IgD-negative memory B cell (primary cell): ENCODE measurements at regions not wholly inside any gene's neighbourhood (a gene's known extent, or its start where the extent isn't known, plus 50 kb on each side); places are given as distances from the start of the nearest gene placed in this dataset.
"Not testable (repeated sequence)": the region's sequence is repeated elsewhere in the genome, so short reads cannot be mapped to it uniquely, and the experiment has no call there.

ENCODE experiments used
- H3K27ac Mint-ChIP-seq, 3 donors: one replicate each; pipeline ENCODE4 v1.8.0; 2020 to 2022; ENCODE audit warnings: mild to moderate bottlenecking in 3 of 3, mixed read lengths in 3 of 3, moderate library complexity in 1 of 3
- H3K27me3 Mint-ChIP-seq: one replicate; pipeline ENCODE4 v1.8.0; 2021; ENCODE audit warnings: mixed read lengths
- H3K36me3 Mint-ChIP-seq: one replicate; pipeline ENCODE4 v1.8.0; 2020; ENCODE audit warnings: mild to moderate bottlenecking, mixed read lengths
- H3K4me1 Mint-ChIP-seq, 3 donors: one replicate each; pipeline ENCODE4 v1.8.0; 2020 to 2022; ENCODE audit warnings: mixed read lengths in 3 of 3, mild to moderate bottlenecking in 1 of 3
- H3K4me3 Mint-ChIP-seq, 4 donors: one replicate each; pipeline ENCODE4 v1.8.0; 2020 to 2022; ENCODE audit warnings: mild to moderate bottlenecking in 4 of 4, mixed read lengths in 4 of 4, moderate library complexity in 3 of 4
- H3K9me3 Mint-ChIP-seq, 3 donors: one replicate each; pipeline ENCODE4 v1.8.0; 2020 to 2021; ENCODE audit warnings: mixed read lengths in 3 of 3, mild to moderate bottlenecking in 1 of 3

- H3K27ac Mint-ChIP-seq, result no peak overlapping the region
- peaks cover 3% of the 10 kb centered on the region for H3K27me3 Mint-ChIP-seq
- no peaks in the 10 kb centered on the region for H3K36me3 Mint-ChIP-seq
- H3K9me3 Mint-ChIP-seq, result peaks cover 0 to 2% (median 0%) of the 10 kb centered on the region in 3 donors
- H3K4me3 Mint-ChIP-seq, result no peak overlapping the region
- H3K4me1 Mint-ChIP-seq, result no peaks in the 10 kb centered on the region
Observed at GRCh38 chr2:8600456-8600855, 81.4 kb upstream of the ID2 start.

GRCh38 chr2:8602809-8603208 lies 79.0 kb upstream of the ID2 start:
- no peak overlapping the region for H3K27ac Mint-ChIP-seq
- H3K36me3 Mint-ChIP-seq, result no peaks in the 10 kb centered on the region
- H3K4me1 Mint-ChIP-seq, result no peaks in the 10 kb centered on the region
- H3K4me3 Mint-ChIP-seq, result no peak overlapping the region
- H3K9me3 Mint-ChIP-seq, result no peaks in the 10 kb centered on the region
- peaks cover 2% of the 10 kb centered on the region for H3K27me3 Mint-ChIP-seq

GRCh38 chr2:8603356-8603755 lies 78.5 kb upstream of the ID2 start:
- H3K9me3 Mint-ChIP-seq, result not testable (repeated sequence)

GRCh38 chr2:8604262-8604661 lies 77.6 kb upstream of the ID2 start:
- H3K4me3 Mint-ChIP-seq, result no peak overlapping the region
- no peak overlapping the region for H3K27ac Mint-ChIP-seq
- no peaks in the 10 kb centered on the region for H3K9me3 Mint-ChIP-seq
- H3K36me3 Mint-ChIP-seq, result no peaks in the 10 kb centered on the region
- no peaks in the 10 kb centered on the region for H3K4me1 Mint-ChIP-seq
- peaks cover 4% of the 10 kb centered on the region for H3K27me3 Mint-ChIP-seq

More at GRCh38 chr2:8603356-8603755, 78.5 kb upstream of the ID2 start:
- not testable (repeated sequence) for H3K27me3 Mint-ChIP-seq, H3K4me1 Mint-ChIP-seq, H3K4me3 Mint-ChIP-seq, H3K27ac Mint-ChIP-seq, H3K36me3 Mint-ChIP-seq

- Mint-ChIP-seq H3K27ac (no peak overlapping the region), H3K27me3 (peaks cover 4% of the 10 kb centered on the region), H3K4me1 (no peaks in the 10 kb centered on the region)
Observed at GRCh38 chr2:8605351-8606065, 76.3 kb upstream of the ID2 start.

GRCh38 chr2:8606226-8606625 lies 75.6 kb upstream of the ID2 start:
- no peaks in the 10 kb centered on the region for H3K36me3 Mint-ChIP-seq
- H3K27me3 Mint-ChIP-seq, result peaks cover 4% of the 10 kb centered on the region
- peak overlapping the region in 1 of 4 donors; percentile 14 for H3K4me3 Mint-ChIP-seq
- H3K9me3 Mint-ChIP-seq, result peaks cover 2 to 13% (median 8%) of the 10 kb centered on the region in 3 donors
- H3K27ac Mint-ChIP-seq, result no peak overlapping the region
- H3K4me1 Mint-ChIP-seq, result no peaks in the 10 kb centered on the region

More at GRCh38 chr2:8605351-8606065, 76.3 kb upstream of the ID2 start:
- Mint-ChIP-seq H3K4me3 (no peak overlapping the region), H3K36me3 (no peaks in the 10 kb centered on the region), H3K9me3 (peaks cover 0 to 6% (median 3%) of the 10 kb centered on the region in 3 donors)

- Mint-ChIP-seq H3K9me3 (peaks cover 6 to 16% (median 8%) of the 10 kb centered on the region in 3 donors), H3K27me3 (peaks cover 4% of the 10 kb centered on the region), H3K4me1 (no peaks in the 10 kb centered on the region), H3K4me3 (no peak overlapping the region), H3K36me3 (no peaks in the 10 kb centered on the region), H3K27ac (no peak overlapping the region)
Observed at GRCh38 chr2:8606649-8607550, 75.0 kb upstream of the ID2 start.

GRCh38 chr2:8607606-8608005 lies 74.2 kb upstream of the ID2 start:
- H3K27ac Mint-ChIP-seq, result no peak overlapping the region

GRCh38 chr2:8608411-8608954 lies 73.4 kb upstream of the ID2 start:
- H3K9me3 Mint-ChIP-seq, result peaks cover 7 to 16% (median 8%) of the 10 kb centered on the region in 3 donors
- no peaks in the 10 kb centered on the region for H3K36me3 Mint-ChIP-seq
- H3K4me1 Mint-ChIP-seq, result no peaks in the 10 kb centered on the region
- no peak overlapping the region for H3K27ac Mint-ChIP-seq
- H3K4me3 Mint-ChIP-seq, result no peak overlapping the region
- H3K27me3 Mint-ChIP-seq, result peaks cover 4% of the 10 kb centered on the region

More at GRCh38 chr2:8607606-8608005, 74.2 kb upstream of the ID2 start:
- H3K36me3 Mint-ChIP-seq, result no peaks in the 10 kb centered on the region
- peaks cover 4% of the 10 kb centered on the region for H3K27me3 Mint-ChIP-seq
- H3K4me3 Mint-ChIP-seq, result no peak overlapping the region
- no peaks in the 10 kb centered on the region for H3K4me1 Mint-ChIP-seq
- H3K9me3 Mint-ChIP-seq, result peaks cover 7 to 16% (median 8%) of the 10 kb centered on the region in 3 donors

GRCh38 chr2:8609357-8609811 lies 72.5 kb upstream of the ID2 start:
- Mint-ChIP-seq H3K27me3 (peaks cover 8% of the 10 kb centered on the region), H3K27ac (no peak overlapping the region), H3K4me3 (no peak overlapping the region), H3K4me1 (no peaks in the 10 kb centered on the region), H3K9me3 (peaks cover 7 to 16% (median 10%) of the 10 kb centered on the region in 3 donors), H3K36me3 (no peaks in the 10 kb centered on the region)

- H3K36me3 Mint-ChIP-seq, H3K27ac Mint-ChIP-seq, H3K4me3 Mint-ChIP-seq, H3K4me1 Mint-ChIP-seq: not testable (repeated sequence)
- H3K9me3 Mint-ChIP-seq, result peaks cover 7 to 21% (median 10%) of the 10 kb centered on the region in 3 donors
- peaks cover 14% of the 10 kb centered on the region for H3K27me3 Mint-ChIP-seq
Observed at GRCh38 chr2:8610775-8611174, 71.1 kb upstream of the ID2 start.

- Mint-ChIP-seq H3K27ac (no peak overlapping the region), H3K27me3 (peaks cover 16% of the 10 kb centered on the region), H3K4me1 (no peaks in the 10 kb centered on the region), H3K36me3 (peaks cover 2% of the 10 kb centered on the region), H3K9me3 (peaks cover 7 to 21% (median 10%) of the 10 kb centered on the region in 3 donors), H3K4me3 (no peak overlapping the region)
Observed at GRCh38 chr2:8611246-8611645, 70.6 kb upstream of the ID2 start.

- Mint-ChIP-seq H3K9me3 (peaks cover 7 to 21% (median 10%) of the 10 kb centered on the region in 3 donors), H3K4me3 (no peak overlapping the region), H3K27ac (no peak overlapping the region), H3K36me3 (peaks cover 2% of the 10 kb centered on the region), H3K27me3 (peaks cover 18% of the 10 kb centered on the region), H3K4me1 (no peaks in the 10 kb centered on the region)
Observed at GRCh38 chr2:8611700-8612099, 70.2 kb upstream of the ID2 start.

- Mint-ChIP-seq H3K4me3 (no peak overlapping the region), H3K36me3 (peaks cover 2% of the 10 kb centered on the region), H3K27me3 (peaks cover 16% of the 10 kb centered on the region), H3K4me1 (no peaks in the 10 kb centered on the region), H3K9me3 (peaks cover 7 to 21% (median 10%) of the 10 kb centered on the region in 3 donors), H3K27ac (no peak overlapping the region)
Observed at GRCh38 chr2:8612734-8613179, 69.1 kb upstream of the ID2 start.
